GM04503 (cell line): ENCODE measurements at regions not wholly inside any gene's neighbourhood (a gene's known extent, or its start where the extent isn't known, plus 50 kb on each side); places are given as distances from the start of the nearest gene placed in this dataset.

ENCODE experiments used
- DNase-seq: peaks from one replicate; pipeline ENCODE4 v3.0.0-alpha.2; 2012; ENCODE audit warnings: low read depth

- no peak for DNase-seq
Observed at GRCh38 chr16:48942996-48943395, 333.0 kb upstream of the N4BP1 start.

GRCh38 chr16:48936811-48937210 is 326.8 kb upstream of the N4BP1 start:
- DNase-seq, result no peak

DNA sequence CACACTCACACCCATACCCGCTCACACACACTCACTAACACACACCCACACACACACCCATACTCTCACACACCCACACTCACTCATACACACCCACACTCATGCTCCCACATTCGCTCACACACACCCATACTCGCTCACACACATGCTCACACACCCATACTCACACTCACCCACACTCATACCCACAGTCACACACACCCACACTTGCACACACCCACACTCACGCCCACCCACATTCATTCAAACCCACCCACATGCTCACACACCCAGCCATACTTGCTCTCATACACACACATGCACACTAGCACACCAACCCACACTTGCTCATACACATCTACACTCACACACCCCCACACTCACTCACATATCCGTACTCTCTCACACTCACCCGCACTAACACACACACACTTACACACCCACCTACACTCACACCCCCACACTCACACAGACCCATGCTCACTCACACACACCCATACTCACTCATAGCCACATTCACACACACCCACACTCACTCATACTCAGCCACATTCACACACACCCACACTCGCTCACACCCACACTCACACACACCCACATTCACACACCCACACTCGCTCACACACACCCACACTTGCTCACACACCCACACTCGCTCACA is 322.4 kb upstream of the N4BP1 start:
- no peak for DNase-seq

GRCh38 chr16:48930951-48931553 is 321.1 kb upstream of the N4BP1 start:
- DNase-seq, result no peak

DNA sequence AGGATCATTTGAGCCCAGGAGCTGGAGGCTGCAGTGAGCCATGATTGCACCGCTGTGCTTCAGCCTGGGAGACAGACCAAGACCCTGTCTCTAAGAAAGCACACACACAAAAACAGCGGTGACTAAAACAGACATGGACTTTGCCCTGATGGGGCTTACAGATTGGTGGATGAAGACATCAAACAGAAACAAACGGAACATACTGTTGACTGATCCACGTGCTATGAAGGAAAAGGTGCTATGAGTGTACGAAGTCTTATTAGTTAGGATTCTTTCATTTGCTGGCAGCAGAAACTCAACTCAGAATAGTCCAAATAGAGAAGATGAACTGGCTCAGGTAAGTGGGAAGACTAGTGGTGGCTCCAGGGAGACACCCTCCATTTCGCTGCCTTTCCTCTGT is 309.8 kb upstream of the N4BP1 start:
- DNase-seq, result no peak

DNA sequence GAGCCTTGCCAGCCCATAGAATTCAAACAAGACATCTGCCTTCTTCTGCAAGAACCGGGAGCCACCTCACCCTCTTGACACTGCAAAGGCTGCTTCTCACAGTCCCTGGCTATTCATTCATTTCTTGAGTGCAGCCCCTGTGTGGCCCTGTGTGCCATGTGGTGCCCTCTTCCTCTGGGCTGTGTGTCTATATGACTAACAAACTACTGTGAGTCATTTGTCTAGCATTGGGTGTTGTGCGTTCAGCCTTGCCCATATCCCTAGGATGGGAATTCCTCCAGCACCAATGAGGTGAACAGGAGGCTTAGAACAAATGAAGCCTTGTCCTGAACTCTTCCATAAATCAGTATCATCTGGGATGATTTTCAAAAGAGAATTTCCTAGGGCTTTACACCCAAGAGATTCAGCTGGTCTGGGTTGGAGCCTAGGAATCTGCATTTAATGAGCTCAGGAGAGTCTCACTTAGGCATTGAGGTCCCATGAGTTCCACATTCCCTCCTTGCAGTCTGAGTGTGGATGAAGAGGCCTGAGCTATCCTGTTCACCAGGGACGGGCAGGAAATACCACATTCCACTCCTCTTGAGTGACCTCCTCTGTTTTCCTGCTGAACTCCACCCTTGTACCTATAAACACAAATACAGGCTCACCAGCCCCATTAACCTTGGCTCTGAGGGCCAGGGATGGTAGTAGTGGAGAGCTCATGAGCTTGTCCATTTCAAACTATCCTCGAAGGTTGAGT is 308.7 kb upstream of the N4BP1 start:
- no peak for DNase-seq

GRCh38 chr16:48916566-48916965 is 306.6 kb upstream of the N4BP1 start:
- DNase-seq, result no peak

- DNase-seq, result no peak
Observed at GRCh38 chr16:48914070-48914469, 304.1 kb upstream of the N4BP1 start.

GRCh38 chr16:48913384-48913783 is 303.4 kb upstream of the N4BP1 start:
- no peak for DNase-seq

- no peak for DNase-seq
Observed at GRCh38 chr16:48912360-48912759, 302.4 kb upstream of the N4BP1 start.

GRCh38 chr16:48911700-48912099 is 301.7 kb upstream of the N4BP1 start:
- DNase-seq, result no peak

DNA sequence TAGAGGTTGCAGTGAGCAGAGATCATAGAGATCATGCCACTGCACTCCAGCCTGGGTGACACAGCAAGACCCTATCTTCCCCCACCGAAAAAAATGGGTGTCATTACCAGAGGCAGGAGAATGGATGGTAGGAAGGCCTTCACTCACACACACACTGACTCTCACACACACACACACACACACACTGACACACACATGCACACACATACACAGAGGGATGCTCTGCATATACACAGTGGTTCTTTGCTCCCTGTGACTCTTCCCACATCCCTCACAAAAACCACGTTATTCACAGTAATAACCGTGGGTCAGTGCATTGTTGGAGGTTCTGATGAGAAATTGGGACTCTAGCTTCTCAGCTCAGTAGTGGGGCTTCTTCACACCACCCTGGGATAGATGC is 300.2 kb upstream of the N4BP1 start:
- DNase-seq, result no peak

GRCh38 chr16:48909231-48909630 is 299.3 kb upstream of the N4BP1 start:
- no peak for DNase-seq

- no peak for DNase-seq
Observed at GRCh38 chr16:48907906-48908634, 298.1 kb upstream of the N4BP1 start.

GRCh38 chr16:48905632-48906505 is 295.9 kb upstream of the N4BP1 start:
- DNase-seq, result no peak

GRCh38 chr16:48904333-48904732 is 294.4 kb upstream of the N4BP1 start:
- DNase-seq, result no peak

DNA sequence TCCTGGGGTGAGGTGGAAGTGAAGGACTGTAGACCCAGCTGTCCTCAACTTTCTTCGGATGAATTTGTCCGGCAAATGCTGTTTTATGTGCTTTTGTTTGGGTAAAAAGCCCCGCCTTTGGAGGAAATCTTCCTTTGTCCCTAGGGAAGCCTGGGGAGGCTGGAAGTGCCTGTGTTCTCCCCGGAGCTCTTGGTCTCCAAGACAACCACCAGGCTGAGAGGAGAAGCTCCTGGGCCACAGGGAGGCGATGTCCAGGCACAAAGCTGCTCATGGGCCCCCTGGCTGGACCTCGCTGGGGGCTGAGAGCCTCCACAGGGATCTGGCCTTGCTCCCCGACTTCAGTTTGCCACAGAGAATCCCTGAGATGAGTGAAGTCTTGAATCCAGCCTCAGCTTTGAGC is 293.1 kb upstream of the N4BP1 start:
- DNase-seq, result no peak

DNA sequence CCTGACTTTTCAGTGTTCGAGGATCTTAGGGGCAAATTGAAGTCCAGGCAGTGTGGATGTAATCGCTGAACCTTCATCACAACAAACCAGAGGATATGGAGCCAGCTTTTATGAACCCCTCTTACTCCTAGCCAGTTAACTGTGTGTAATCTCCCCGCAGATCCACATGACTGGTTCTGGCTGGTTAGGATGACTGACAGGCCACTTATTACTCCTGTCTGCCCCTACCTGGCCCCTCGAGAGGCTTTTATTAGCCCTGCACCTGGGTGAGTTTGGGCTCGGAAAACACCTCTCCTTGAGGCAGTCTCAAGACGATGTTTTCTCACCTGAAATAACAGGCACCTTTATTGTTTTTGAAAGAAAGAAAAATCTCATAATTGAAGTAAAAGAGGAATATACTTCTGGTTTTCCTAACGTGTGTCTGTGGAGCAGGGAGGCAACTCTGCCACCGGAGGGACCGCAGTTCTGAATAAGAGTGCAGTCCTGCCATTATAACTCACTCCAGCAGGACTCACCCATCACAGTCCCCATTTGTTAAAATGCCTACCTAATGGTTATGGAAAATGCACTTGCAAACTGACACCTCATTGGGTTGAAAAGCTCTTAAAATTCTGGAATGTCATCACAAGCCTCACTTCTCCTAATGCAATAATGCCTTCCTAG is 291.9 kb upstream of the N4BP1 start:
- no peak for DNase-seq

GRCh38 chr16:48899500-48899899 is 289.5 kb upstream of the N4BP1 start:
- DNase-seq, result no peak

- DNase-seq, result no peak
Observed at GRCh38 chr16:48897698-48898205, 287.8 kb upstream of the N4BP1 start.

DNA sequence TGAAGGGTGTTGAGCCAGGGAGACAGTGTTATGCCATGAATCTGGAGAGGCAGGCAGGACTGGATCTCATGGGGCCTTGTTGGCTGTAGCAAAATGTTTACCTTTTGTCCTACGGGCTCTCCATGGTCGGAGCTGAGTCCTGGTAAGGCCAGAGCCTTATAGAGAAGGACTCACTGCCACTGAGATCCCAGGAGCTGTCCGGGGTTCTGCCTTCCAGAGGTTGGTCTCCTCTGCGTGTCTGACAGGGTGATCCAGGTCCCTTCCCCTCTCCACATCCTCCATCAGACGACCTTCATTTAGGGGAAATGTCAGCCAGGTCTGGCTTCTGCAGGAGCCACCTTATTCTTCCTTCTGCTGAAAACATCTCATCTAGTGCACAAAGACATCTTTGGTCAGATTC is 285.2 kb upstream of the N4BP1 start:
- DNase-seq, result no peak
